ENCODE measurements at regions not wholly inside any gene's neighbourhood (a gene's known extent, or its start where the extent isn't known, plus 50 kb on each side); places are given as distances from the start of the nearest gene placed in this dataset.

- no peak for DNase-seq
Measured at GRCh38 chr4:181645489-181645888, 597.7 kb upstream of the TENM3 start.

- DNase-seq: peak; percentile 73
Measured at GRCh38 chr4:181646864-181647263, 596.3 kb upstream of the TENM3 start.

GRCh38 chr4:181647396-181648147, 595.6 kb upstream of the TENM3 start:
- DNase-seq: peak; percentile 31

- DNase-seq: no peak
Measured at GRCh38 chr4:181650033-181650825, 593.0 kb upstream of the TENM3 start.

- DNase-seq: no peak
Measured at GRCh38 chr4:181656748-181657147, 586.5 kb upstream of the TENM3 start.

- DNase-seq: no peak
Measured at GRCh38 chr4:181659202-181659601, 584.0 kb upstream of the TENM3 start.

- no peak for DNase-seq
Measured at GRCh38 chr4:181659876-181660275, 583.3 kb upstream of the TENM3 start.

- peak; percentile 76 for DNase-seq
Measured at GRCh38 chr4:181661090-181661489, 582.1 kb upstream of the TENM3 start.

GRCh38 chr4:181661923-181662322, 581.3 kb upstream of the TENM3 start:
- DNase-seq: no peak

GRCh38 chr4:181662383-181662782, 580.8 kb upstream of the TENM3 start:
- DNase-seq: peak; percentile 79

GRCh38 chr4:181670506-181670905, 572.7 kb upstream of the TENM3 start:
- DNase-seq: no peak

- DNase-seq: no peak
Measured at GRCh38 chr4:181671672-181672071, 571.5 kb upstream of the TENM3 start.

GRCh38 chr4:181672751-181673150, 570.5 kb upstream of the TENM3 start:
- DNase-seq: no peak

- no peak for DNase-seq
Measured at GRCh38 chr4:181674315-181674875, 568.8 kb upstream of the TENM3 start.

GRCh38 chr4:181676546-181676945, 566.7 kb upstream of the TENM3 start:
- DNase-seq: no peak

- peak; percentile 41 for DNase-seq
Measured at GRCh38 chr4:181677201-181677600, 566.0 kb upstream of the TENM3 start.

- DNase-seq: no peak
Measured at GRCh38 chr4:181677621-181678020, 565.6 kb upstream of the TENM3 start.

- no peak for DNase-seq
Measured at GRCh38 chr4:181679754-181680153, 563.4 kb upstream of the TENM3 start.

- DNase-seq: no peak
Measured at GRCh38 chr4:181682367-181683047, 560.7 kb upstream of the TENM3 start.

GRCh38 chr4:181684310-181684709, 558.9 kb upstream of the TENM3 start:
- DNase-seq: peak; percentile 81

GRCh38 chr4:181685461-181685860, 557.7 kb upstream of the TENM3 start:
- DNase-seq: peak; percentile 58

- peak; percentile 86 for DNase-seq
Measured at GRCh38 chr4:181685911-181686310, 557.3 kb upstream of the TENM3 start.

- no peak for DNase-seq
Measured at GRCh38 chr4:181687116-181687515, 556.1 kb upstream of the TENM3 start.
